ENCODE measurements at regions not wholly inside any gene's neighbourhood (a gene's known extent, or its start where the extent isn't known, plus 50 kb on each side); places are given as distances from the start of the nearest gene placed in this dataset.
"Not testable (repeated sequence)": the region's sequence is repeated elsewhere in the genome, so short reads cannot be mapped to it uniquely, and the experiment has no call there.

- Mint-ChIP-seq H3K4me1 (no peaks in the 10 kb centered on the region), H3K27ac (no peak overlapping the region), H3K4me3 (no peak overlapping the region), H3K27me3 (ENCODE audit: low read depth, poor library complexity) (no peaks in the 10 kb centered on the region), H3K36me3 (ENCODE audit: low read depth) (peaks cover 6% of the 10 kb centered on the region), H3K9me3 (peaks cover 67% of the 10 kb centered on the region)
- DNase-seq = no peak
- TF ChIP-seq, protein P1, sequence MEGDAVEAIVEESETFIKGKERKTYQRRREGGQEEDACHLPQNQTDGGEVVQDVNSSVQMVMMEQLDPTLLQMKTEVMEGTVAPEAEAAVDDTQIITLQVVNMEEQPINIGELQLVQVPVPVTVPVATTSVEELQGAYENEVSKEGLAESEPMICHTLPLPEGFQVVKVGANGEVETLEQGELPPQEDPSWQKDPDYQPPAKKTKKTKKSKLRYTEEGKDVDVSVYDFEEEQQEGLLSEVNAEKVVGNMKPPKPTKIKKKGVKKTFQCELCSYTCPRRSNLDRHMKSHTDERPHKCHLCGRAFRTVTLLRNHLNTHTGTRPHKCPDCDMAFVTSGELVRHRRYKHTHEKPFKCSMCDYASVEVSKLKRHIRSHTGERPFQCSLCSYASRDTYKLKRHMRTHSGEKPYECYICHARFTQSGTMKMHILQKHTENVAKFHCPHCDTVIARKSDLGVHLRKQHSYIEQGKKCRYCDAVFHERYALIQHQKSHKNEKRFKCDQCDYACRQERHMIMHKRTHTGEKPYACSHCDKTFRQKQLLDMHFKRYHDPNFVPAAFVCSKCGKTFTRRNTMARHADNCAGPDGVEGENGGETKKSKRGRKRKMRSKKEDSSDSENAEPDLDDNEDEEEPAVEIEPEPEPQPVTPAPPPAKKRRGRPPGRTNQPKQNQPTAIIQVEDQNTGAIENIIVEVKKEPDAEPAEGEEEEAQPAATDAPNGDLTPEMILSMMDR (IDR thresholded peaks at IDR 0.05) = no peak
Measured at GRCh38 chr14:105627701-105628100, 101.3 kb downstream of the TMEM121 start.

DNA sequence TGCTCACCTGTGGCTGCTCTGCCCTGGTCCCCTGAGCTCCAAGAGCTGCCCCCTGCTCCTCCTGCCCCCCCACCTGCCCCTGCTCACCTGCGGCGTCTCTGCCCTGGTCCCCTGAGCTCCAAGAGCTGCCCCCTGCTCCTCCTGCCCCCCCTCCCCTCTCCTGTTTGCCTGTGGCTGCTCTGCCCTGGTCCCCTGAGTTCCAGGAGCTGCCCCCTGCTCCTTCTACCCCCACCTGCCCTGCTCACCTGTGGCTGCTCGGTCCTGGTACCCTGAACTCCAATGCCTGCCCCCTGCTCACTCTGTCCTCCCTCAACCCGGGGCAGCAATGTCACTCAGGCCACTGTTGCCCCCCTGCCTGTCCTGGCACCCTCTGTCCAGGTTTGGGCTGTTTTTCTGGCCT lies 101.7 kb downstream of the TMEM121 start:
- not testable (repeated sequence) for H3K27ac Mint-ChIP-seq; H3K4me3 Mint-ChIP-seq; H3K4me1 Mint-ChIP-seq; H3K27me3 Mint-ChIP-seq (ENCODE audit: low read depth, poor library complexity); DNase-seq; H3K36me3 Mint-ChIP-seq (ENCODE audit: low read depth)
- peaks cover 67% of the 10 kb centered on the region for H3K9me3 Mint-ChIP-seq

DNA sequence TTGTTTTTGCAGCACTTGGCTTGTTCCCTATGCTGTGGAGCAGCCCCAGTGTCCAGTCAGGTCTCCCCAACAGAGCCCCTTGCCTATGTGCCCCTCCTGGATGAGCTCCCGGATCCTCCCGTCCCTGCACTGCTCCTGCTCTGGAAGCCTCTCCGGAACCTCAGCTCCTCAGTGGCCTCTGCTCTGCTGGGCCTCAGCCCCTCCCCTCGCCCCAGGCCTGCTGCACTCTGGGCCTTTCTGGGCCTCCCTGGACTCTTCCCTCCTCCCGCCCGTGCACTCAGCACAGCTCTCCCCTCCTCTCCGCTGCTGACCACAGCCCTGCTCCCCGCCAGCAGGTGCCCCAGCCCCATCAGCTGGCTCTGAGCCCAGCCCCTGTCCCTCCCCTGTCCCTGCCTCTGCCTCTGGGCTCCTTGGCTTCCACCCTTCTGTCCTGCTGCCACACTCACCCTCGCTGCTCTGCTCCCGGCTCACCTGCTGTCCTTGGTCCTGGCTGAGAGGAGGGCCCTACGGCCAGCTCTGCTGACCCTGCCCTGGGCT lies 102.2 kb downstream of the TMEM121 start:
- H3K27ac Mint-ChIP-seq; H3K27me3 Mint-ChIP-seq (ENCODE audit: low read depth, poor library complexity); H3K4me1 Mint-ChIP-seq; DNase-seq; H3K4me3 Mint-ChIP-seq; H3K36me3 Mint-ChIP-seq (ENCODE audit: low read depth): not testable (repeated sequence)
- H3K9me3 Mint-ChIP-seq = peaks cover 72% of the 10 kb centered on the region

- not testable (repeated sequence) for H3K36me3 Mint-ChIP-seq (ENCODE audit: low read depth); H3K4me3 Mint-ChIP-seq; H3K4me1 Mint-ChIP-seq; H3K27ac Mint-ChIP-seq; H3K27me3 Mint-ChIP-seq (ENCODE audit: low read depth, poor library complexity); DNase-seq
- peaks cover 77% of the 10 kb centered on the region for H3K9me3 Mint-ChIP-seq
Measured at GRCh38 chr14:105629091-105629885, 102.9 kb downstream of the TMEM121 start.

GRCh38 chr14:105629886-105630215 lies 103.5 kb downstream of the TMEM121 start:
- TF ChIP-seq, protein P1 (IDR thresholded peaks at IDR 0.05) = no peak
- peaks cover 6% of the 10 kb centered on the region for H3K36me3 Mint-ChIP-seq (ENCODE audit: low read depth)
- no peak overlapping the region for H3K4me3 Mint-ChIP-seq
- H3K4me1 Mint-ChIP-seq = no peaks in the 10 kb centered on the region
- H3K27ac Mint-ChIP-seq = no peak overlapping the region
- no peaks in the 10 kb centered on the region for H3K27me3 Mint-ChIP-seq (ENCODE audit: low read depth, poor library complexity)
- H3K9me3 Mint-ChIP-seq = peaks cover 75% of the 10 kb centered on the region
- no peak for DNase-seq

GRCh38 chr14:105630293-105630934 lies 104.0 kb downstream of the TMEM121 start:
- H3K27ac Mint-ChIP-seq; H3K27me3 Mint-ChIP-seq (ENCODE audit: low read depth, poor library complexity); H3K4me3 Mint-ChIP-seq; DNase-seq; H3K36me3 Mint-ChIP-seq (ENCODE audit: low read depth); H3K4me1 Mint-ChIP-seq: not testable (repeated sequence)
- H3K9me3 Mint-ChIP-seq = peaks cover 73% of the 10 kb centered on the region

DNA sequence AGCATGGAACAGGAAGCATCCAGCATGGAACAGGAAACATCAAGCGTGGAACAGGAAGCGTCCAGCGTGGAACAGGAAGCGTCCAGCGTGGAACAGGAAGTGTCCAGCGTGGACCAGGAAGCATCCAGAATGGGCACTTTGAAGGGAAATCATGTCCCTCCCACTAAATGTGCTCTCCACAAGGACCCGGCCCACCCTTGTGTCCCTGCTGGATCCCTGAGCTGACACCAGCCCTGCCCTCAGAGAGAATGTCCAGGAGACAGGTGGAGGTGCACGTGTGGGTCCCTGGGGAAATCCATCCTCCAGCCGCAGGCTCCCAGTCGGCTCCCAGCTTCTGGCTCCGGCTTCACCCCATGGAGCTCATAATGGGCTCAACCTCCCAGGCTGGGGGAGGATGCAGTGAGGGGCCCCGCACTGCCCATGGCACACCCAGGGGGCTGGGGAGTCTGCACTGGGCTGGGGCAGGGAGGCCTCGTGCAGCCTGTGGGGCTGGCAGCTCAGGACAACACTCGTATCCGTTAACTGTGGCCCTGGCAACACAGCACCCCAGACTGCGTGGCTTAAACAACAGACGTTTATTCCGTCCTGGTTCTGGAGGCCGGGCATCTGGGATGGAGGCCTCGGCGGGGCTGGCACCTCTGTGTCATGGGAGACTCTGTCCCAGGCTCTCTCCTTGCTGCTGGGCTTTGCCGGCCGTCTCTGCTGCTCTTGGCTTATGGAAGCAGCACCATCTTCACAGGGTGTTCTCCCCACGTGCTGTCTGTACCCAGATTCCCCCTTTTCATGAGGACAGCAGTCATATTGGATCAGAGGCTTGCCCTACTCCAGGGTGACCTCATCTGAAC lies 104.8 kb downstream of the TMEM121 start:
- H3K9me3 Mint-ChIP-seq = peaks cover 70% of the 10 kb centered on the region
- not testable (repeated sequence) for DNase-seq; H3K27me3 Mint-ChIP-seq (ENCODE audit: low read depth, poor library complexity); H3K4me1 Mint-ChIP-seq; H3K4me3 Mint-ChIP-seq; H3K27ac Mint-ChIP-seq; H3K36me3 Mint-ChIP-seq (ENCODE audit: low read depth)

- DNase-seq = no peak
- Mint-ChIP-seq H3K27me3 (ENCODE audit: low read depth, poor library complexity) (peaks cover 3% of the 10 kb centered on the region), H3K27ac (no peak overlapping the region), H3K36me3 (ENCODE audit: low read depth) (peaks cover 6% of the 10 kb centered on the region), H3K4me1 (no peaks in the 10 kb centered on the region), H3K9me3 (peaks cover 77% of the 10 kb centered on the region), H3K4me3 (no peak overlapping the region)
- TF ChIP-seq, protein P1 (IDR thresholded peaks at IDR 0.05) = no peak
Measured at GRCh38 chr14:105632010-105632409, 105.6 kb downstream of the TMEM121 start.

DNA sequence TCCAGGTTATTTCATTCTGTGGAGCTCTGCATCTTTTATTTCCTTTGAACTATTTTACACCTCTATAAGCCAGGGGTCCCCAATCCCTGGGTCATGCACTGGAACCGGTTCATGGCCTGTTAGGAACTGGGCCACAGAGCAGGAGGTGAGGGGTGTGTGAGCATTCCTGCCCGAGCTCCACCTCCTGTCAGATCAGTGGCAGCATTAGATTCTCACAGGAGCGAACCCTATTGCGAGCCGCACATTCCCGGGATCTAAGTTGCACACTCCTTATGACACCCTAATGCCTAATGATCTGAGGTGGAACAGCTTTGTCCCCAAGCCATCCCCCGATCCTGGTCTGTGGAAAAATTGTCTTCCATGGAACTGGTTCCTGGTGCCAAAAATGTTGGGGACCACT lies 107.2 kb downstream of the TMEM121 start:
- not testable (repeated sequence) for H3K27me3 Mint-ChIP-seq (ENCODE audit: low read depth, poor library complexity); H3K27ac Mint-ChIP-seq; H3K36me3 Mint-ChIP-seq (ENCODE audit: low read depth); H3K4me3 Mint-ChIP-seq; DNase-seq; H3K4me1 Mint-ChIP-seq
- peaks cover 64% of the 10 kb centered on the region for H3K9me3 Mint-ChIP-seq
